Neural cell (in vitro differentiated cells): ENCODE measurements at regions not wholly inside any gene's neighbourhood (a gene's known extent, or its start where the extent isn't known, plus 50 kb on each side); places are given as distances from the start of the nearest gene placed in this dataset.

Source experiments
- H2AFZ ChIP-seq: fragments of 200-600, 300-800 bp; sonication (generic), shearing (Covaris generic); 2 replicates; pipeline ENCODE4 v1.6.0; 2014; ENCODE audit warnings: low read depth, mild to moderate bottlenecking, antibody characterized with exemption, low read length, moderate library complexity
- H3F3A ChIP-seq: fragments of 200-600 bp; shearing (Covaris generic); 2 replicates; pipeline ENCODE4 v1.6.1; 2016; ENCODE audit warnings: mild to moderate bottlenecking, moderate library complexity, mixed read lengths, antibody characterized with exemption, low read length; ENCODE audit not compliant: insufficient read depth, poor library complexity, severe bottlenecking
- H3K27ac ChIP-seq: fragments of 200-600, 300-800 bp; sonication (generic), shearing (Covaris generic); 2 replicates; pipeline ENCODE4 v1.5.1; 2014; ENCODE audit warnings: mild to moderate bottlenecking, low read length, moderate library complexity
- H3K27me3 ChIP-seq: fragments of 300-800, 200-600 bp; sonication (generic), shearing (Covaris generic); 2 replicates; pipeline ENCODE4 v1.6.0; 2014; ENCODE audit warnings: mild to moderate bottlenecking, low read depth, low read length, moderate library complexity; ENCODE audit not compliant: insufficient read depth
- H3K36me3 ChIP-seq: fragments of 300-800, 200-600 bp; sonication (generic), shearing (Covaris generic); 2 replicates; pipeline ENCODE4 v1.5.1; 2014; ENCODE audit warnings: mild to moderate bottlenecking, antibody characterized with exemption, low read length, moderate library complexity; ENCODE audit not compliant: insufficient read depth
- H3K4me2 ChIP-seq: fragments of 300-800, 200-600 bp; sonication (generic), shearing (Covaris generic); 2 replicates; pipeline ENCODE4 v1.6.0; 2014; ENCODE audit warnings: mild to moderate bottlenecking, low read length
- H3K4me3 ChIP-seq: fragments of 300-800, 200-600 bp; sonication (generic), shearing (Covaris generic); 2 replicates; pipeline ENCODE4 v1.5.1; 2014; ENCODE audit warnings: mild to moderate bottlenecking, low read length, moderate library complexity
- H3K79me2 ChIP-seq: fragments of 200-600 bp; shearing (Covaris generic); replicated peaks from 2 replicates; pipeline ENCODE4 v1.6.0; 2014; ENCODE audit warnings: mild to moderate bottlenecking, low read length, moderate library complexity; ENCODE audit not compliant: insufficient read depth
- H3K9ac ChIP-seq: fragments of 300-800, 200-600 bp; sonication (generic), shearing (Covaris generic); 2 replicates; pipeline ENCODE4 v1.6.1; 2016; ENCODE audit warnings: mild to moderate bottlenecking, low read length, mixed read lengths
- H3K9me2 ChIP-seq: fragments of 200-600 bp; shearing (Covaris generic); 2 replicates; pipeline ENCODE4 v1.6.1; 2016; ENCODE audit warnings: mild to moderate bottlenecking, low read length, mixed read lengths; ENCODE audit not compliant: insufficient read depth
- H3K9me3 ChIP-seq: fragments of 200-600, 300-800 bp; sonication (generic), shearing (Covaris generic); 2 replicates; pipeline ENCODE4 v1.6.1; 2016; ENCODE audit warnings: mild to moderate bottlenecking, mixed run types, low read length, moderate library complexity, mixed read lengths
- H4K20me1 ChIP-seq: fragments of 200-600 bp; shearing (Covaris generic); 2 replicates; pipeline ENCODE4 v1.6.1; 2016; ENCODE audit warnings: mild to moderate bottlenecking, mixed run types; ENCODE audit not compliant: insufficient read depth
- CTCF ChIP-seq: fragments of 450-650 bp; IDR thresholded peaks from 2 replicates; pipeline ENCODE4 v1.5.1; 2014; ENCODE audit warnings: antibody characterized with exemption, mild to moderate bottlenecking, moderate library complexity; ENCODE audit not compliant: poor library complexity, severe bottlenecking
- EP300 ChIP-seq: fragments of 450-650 bp; conservative IDR thresholded peaks from 2 replicates; pipeline ENCODE4 v1.6.1; 2014; ENCODE audit warnings: antibody characterized with exemption, mild to moderate bottlenecking, moderate library complexity; ENCODE audit not compliant: poor library complexity, severe bottlenecking
- EZH2 ChIP-seq: fragments of 200-600, 300-800 bp; shearing (Covaris generic), sonication (generic); IDR thresholded peaks from 2 replicates; pipeline ENCODE4 v1.6.1; 2014; ENCODE audit warnings: antibody characterized with exemption, low read length, borderline replicate concordance, mild to moderate bottlenecking; ENCODE audit not compliant: insufficient read depth, poor library complexity, severe bottlenecking
- MXI1 ChIP-seq: fragments of 450-650 bp; conservative IDR thresholded peaks from 2 replicates; pipeline ENCODE4 v1.6.1; 2014; ENCODE audit warnings: antibody characterized with exemption, mild to moderate bottlenecking; ENCODE audit not compliant: poor library complexity, severe bottlenecking
- POLR2AphosphoS5 ChIP-seq: IDR thresholded peaks from 2 replicates; pipeline ENCODE4 v1.6.1; 2012
- RAD21 ChIP-seq: fragments of 450-650 bp; conservative IDR thresholded peaks from 2 replicates; pipeline ENCODE4 v1.6.1; 2014; ENCODE audit warnings: antibody characterized with exemption, mild to moderate bottlenecking, moderate library complexity
- SMC3 ChIP-seq: fragments of 450-650 bp; conservative IDR thresholded peaks from 2 replicates; pipeline ENCODE4 v1.6.1; 2014; ENCODE audit warnings: antibody characterized with exemption, mild to moderate bottlenecking, moderate library complexity; ENCODE audit not compliant: poor library complexity
- TAF1 ChIP-seq: IDR thresholded peaks from 2 replicates; pipeline ENCODE4 v1.6.1; 2012; ENCODE audit warnings: low read depth
- TF ChIP-seq, protein P1 (sequence below): IDR thresholded peaks from 2 replicates; pipeline ENCODE4 v1.6.1; 2012; ENCODE audit warnings: borderline replicate concordance

GRCh38 chr11:64477675-64478074 is 78.1 kb upstream of the SLC22A11 start:
- Histone ChIP-seq H3K9me3 (no peaks in the 10 kb centered on the region), H4K20me1 (no peaks in the 10 kb centered on the region), H3K9ac (no peak overlapping the region), H3K27me3 (no peaks in the 10 kb centered on the region), H2AFZ (no peak overlapping the region), H3K36me3 (no peaks in the 10 kb centered on the region), H3K9me2 (no peaks in the 10 kb centered on the region), H3F3A (no peaks in the 10 kb centered on the region), H3K4me2 (no peak overlapping the region), H3K4me3 (no peak overlapping the region), H3K27ac (no peak overlapping the region), H3K79me2 (no peaks in the 10 kb centered on the region)
- TF ChIP-seq CTCF, result no peak

DNA sequence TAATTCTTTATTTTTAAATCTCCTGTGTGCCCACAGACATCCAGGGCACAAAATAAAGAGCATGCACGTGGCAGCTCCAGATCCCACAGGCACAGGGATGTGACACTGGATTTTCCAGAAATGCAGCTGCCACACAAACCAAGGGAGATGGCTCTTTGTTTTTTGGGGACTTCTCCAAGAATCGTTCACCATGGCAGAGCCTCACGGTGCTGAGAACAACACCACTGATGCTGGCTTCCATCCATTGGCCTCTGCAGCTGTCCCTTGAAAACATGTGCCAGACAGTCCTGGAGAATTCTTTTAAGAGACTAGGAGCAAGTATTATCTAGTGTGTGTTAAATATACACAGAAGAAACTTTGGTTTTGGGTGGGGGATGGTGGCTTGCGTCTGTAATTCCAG is 73.2 kb upstream of the SLC22A11 start:
- no peak for TF ChIP-seq SMC3
- no peak for TF ChIP-seq EZH2
- TF ChIP-seq EP300, result no peak
- no peak for TF ChIP-seq POLR2AphosphoS5
- TF ChIP-seq, protein P1, sequence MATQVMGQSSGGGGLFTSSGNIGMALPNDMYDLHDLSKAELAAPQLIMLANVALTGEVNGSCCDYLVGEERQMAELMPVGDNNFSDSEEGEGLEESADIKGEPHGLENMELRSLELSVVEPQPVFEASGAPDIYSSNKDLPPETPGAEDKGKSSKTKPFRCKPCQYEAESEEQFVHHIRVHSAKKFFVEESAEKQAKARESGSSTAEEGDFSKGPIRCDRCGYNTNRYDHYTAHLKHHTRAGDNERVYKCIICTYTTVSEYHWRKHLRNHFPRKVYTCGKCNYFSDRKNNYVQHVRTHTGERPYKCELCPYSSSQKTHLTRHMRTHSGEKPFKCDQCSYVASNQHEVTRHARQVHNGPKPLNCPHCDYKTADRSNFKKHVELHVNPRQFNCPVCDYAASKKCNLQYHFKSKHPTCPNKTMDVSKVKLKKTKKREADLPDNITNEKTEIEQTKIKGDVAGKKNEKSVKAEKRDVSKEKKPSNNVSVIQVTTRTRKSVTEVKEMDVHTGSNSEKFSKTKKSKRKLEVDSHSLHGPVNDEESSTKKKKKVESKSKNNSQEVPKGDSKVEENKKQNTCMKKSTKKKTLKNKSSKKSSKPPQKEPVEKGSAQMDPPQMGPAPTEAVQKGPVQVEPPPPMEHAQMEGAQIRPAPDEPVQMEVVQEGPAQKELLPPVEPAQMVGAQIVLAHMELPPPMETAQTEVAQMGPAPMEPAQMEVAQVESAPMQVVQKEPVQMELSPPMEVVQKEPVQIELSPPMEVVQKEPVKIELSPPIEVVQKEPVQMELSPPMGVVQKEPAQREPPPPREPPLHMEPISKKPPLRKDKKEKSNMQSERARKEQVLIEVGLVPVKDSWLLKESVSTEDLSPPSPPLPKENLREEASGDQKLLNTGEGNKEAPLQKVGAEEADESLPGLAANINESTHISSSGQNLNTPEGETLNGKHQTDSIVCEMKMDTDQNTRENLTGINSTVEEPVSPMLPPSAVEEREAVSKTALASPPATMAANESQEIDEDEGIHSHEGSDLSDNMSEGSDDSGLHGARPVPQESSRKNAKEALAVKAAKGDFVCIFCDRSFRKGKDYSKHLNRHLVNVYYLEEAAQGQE, result no peak
- H3K27me3 ChIP-seq, result no peaks in the 10 kb centered on the region

GRCh38 chr11:64484191-64485022 is 71.3 kb upstream of the SLC22A11 start:
- no peaks in the 10 kb centered on the region for H3K9me2 ChIP-seq
- TF ChIP-seq EZH2 (no peak), TAF1 (no peak), SMC3 (no peak), MXI1 (no peak), EP300 (no peak), POLR2AphosphoS5 (no peak), RAD21 (no peak), CTCF (no peak)
- TF ChIP-seq, protein P1, result no peak
- H3K4me3 ChIP-seq, result no peak overlapping the region
- H4K20me1 ChIP-seq, result no peaks in the 10 kb centered on the region
- H2AFZ ChIP-seq, result no peak overlapping the region
- H3K4me2 ChIP-seq, result no peak overlapping the region
- H3K9me3 ChIP-seq, result no peaks in the 10 kb centered on the region
- no peak overlapping the region for H3K9ac ChIP-seq
- no peaks in the 10 kb centered on the region for H3K79me2 ChIP-seq
- no peaks in the 10 kb centered on the region for H3F3A ChIP-seq
- H3K27me3 ChIP-seq, result no peaks in the 10 kb centered on the region
- H3K36me3 ChIP-seq, result no peaks in the 10 kb centered on the region
- H3K27ac ChIP-seq, result no peak overlapping the region

More for the DNA sequence above, 73.2 kb upstream of the SLC22A11 start:
- Histone ChIP-seq H3K4me2 (no peak overlapping the region), H4K20me1 (no peaks in the 10 kb centered on the region), H3F3A (no peaks in the 10 kb centered on the region), H3K79me2 (no peaks in the 10 kb centered on the region), H2AFZ (no peak overlapping the region), H3K4me3 (no peak overlapping the region), H3K27ac (no peak overlapping the region), H3K9me2 (no peaks in the 10 kb centered on the region), H3K9me3 (no peaks in the 10 kb centered on the region), H3K36me3 (no peaks in the 10 kb centered on the region), H3K9ac (no peak overlapping the region)
